GM10266 (cell line): ENCODE measurements at regions not wholly inside any gene's neighbourhood (a gene's known extent, or its start where the extent isn't known, plus 50 kb on each side); places are given as distances from the start of the nearest gene placed in this dataset.

Experiments
- DNase-seq: peaks from one replicate; pipeline ENCODE4 v3.0.0; 2012; ENCODE audit errors: extremely low spot score
- TF ChIP-seq, protein P1 (sequence below): IDR thresholded peaks from 2 replicates; pipeline ENCODE4 v1.5.1; 2012; ENCODE audit warnings: mild to moderate bottlenecking, low read depth; ENCODE audit not compliant: control insufficient read depth, insufficient read depth; ENCODE audit errors: missing control alignments

DNA sequence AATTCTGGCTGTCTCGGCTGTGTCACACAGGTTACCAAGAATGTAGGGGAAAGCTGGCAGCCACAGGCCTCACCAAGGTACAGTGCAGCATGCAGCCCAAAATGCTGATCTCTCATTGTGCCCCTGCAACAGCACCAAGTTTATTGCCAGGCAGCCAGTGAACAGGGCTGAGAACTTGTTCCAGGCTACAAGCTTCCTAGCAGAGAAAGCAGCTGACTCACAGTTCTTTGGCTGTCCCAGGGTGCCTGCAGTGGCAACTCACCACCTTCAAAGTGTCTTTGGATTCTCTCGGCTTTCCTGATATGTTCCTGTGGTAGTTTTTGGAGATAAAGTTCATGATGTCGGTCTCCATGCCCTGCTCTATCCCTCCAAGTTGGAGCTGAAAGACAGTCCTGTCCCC, 719.1 kb upstream of the ANO3 start:
- no peak for DNase-seq
- TF ChIP-seq, protein P1, sequence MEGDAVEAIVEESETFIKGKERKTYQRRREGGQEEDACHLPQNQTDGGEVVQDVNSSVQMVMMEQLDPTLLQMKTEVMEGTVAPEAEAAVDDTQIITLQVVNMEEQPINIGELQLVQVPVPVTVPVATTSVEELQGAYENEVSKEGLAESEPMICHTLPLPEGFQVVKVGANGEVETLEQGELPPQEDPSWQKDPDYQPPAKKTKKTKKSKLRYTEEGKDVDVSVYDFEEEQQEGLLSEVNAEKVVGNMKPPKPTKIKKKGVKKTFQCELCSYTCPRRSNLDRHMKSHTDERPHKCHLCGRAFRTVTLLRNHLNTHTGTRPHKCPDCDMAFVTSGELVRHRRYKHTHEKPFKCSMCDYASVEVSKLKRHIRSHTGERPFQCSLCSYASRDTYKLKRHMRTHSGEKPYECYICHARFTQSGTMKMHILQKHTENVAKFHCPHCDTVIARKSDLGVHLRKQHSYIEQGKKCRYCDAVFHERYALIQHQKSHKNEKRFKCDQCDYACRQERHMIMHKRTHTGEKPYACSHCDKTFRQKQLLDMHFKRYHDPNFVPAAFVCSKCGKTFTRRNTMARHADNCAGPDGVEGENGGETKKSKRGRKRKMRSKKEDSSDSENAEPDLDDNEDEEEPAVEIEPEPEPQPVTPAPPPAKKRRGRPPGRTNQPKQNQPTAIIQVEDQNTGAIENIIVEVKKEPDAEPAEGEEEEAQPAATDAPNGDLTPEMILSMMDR = no peak

DNA sequence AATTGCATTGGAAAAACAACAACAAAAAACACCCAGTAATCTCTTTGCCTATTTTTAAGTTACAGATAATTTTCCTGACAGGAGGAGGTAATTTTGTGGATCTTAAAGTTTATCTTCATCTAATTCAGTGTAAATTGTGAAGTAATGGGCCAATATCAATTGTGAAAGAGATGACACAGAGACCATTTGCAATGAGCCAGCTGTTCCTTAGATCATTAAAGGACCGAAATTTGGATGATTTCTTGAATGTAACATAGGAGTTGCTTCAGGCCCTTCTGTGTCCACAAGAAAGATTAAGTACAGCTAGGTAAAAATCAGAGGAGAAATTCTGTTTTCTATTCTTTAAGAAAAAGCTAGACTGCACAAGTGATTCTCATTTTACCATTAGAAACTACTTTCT, 718.5 kb upstream of the ANO3 start:
- TF ChIP-seq, protein P1 = no peak
- no peak for DNase-seq

DNA sequence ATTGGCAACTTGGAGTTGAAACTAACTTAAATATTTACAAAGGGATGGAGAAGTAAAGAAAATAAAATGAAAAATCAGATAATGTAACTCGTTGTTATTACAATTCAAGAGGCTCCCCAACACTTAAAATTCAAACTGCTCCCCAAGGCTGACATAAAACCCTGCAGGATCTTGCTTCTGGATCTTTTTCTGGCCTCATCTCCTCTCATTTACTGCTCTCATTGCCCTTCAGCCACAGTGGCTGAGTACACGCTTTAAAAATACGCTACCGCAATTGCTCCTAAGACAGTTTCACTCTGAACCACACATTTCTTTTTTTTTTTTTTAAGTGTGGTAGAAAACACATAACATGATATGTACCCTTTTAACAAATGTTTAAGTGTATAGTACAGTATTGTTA, 718.1 kb upstream of the ANO3 start:
- TF ChIP-seq, protein P1 = no peak
- no peak for DNase-seq

DNA sequence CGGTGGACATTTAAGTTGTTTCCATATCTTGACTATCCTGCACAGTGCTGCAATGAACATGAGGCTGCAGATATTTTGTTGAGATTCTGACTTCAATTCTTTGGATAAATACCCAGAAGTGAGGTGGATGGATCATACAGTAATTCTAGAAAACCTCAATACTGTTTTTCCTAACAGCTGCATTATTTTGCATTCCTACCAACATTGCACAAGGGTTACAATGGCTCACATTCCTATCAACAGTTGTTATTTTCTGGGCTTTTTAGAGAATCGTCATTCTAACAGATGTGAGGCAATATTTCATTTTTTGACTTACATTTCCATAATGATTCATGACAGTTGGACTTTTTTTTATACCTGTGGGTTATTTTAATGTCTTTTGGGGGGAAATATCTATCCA, 716.9 kb upstream of the ANO3 start:
- no peak for DNase-seq
- TF ChIP-seq, protein P1 = no peak

DNA sequence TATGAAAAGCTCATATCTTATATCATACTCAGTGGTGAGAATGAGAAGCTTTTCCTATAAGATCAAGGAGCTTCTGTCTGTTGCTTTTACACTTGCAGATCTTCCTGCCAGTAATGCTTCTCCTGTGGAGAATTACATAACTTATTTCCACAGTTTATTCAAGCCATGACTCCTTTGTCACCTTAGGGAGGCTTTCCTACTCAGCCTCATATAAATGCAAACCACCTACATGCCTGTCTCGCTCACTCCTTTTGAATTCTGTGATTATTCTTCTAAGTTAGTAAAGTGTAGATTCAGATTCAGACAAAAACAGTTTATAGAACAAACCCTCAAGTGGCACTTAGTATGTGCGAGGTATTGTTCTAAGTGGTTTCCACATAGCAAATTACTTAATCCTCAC, 716.1 kb upstream of the ANO3 start:
- no peak for DNase-seq
- TF ChIP-seq, protein P1 = no peak

DNA sequence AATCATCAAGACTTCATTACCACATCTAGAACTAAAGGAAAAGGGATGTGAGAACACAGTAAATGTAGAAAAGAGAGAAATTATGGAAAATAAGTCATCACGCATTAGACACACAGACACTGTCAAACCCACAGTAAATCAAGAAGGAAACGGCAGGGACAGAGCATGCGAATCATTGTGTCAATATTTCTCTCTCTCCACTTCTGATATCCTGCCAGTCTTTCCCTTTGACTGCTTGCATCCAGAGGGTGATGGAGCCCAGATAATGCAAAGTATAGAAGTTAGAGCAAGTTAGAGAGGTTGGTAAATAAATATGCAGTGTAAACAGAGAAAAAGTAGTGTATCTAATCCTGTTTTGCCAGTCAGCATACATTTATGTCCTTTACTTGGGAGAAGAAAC, 706.8 kb upstream of the ANO3 start:
- TF ChIP-seq, protein P1 = no peak
- DNase-seq = no peak

DNA sequence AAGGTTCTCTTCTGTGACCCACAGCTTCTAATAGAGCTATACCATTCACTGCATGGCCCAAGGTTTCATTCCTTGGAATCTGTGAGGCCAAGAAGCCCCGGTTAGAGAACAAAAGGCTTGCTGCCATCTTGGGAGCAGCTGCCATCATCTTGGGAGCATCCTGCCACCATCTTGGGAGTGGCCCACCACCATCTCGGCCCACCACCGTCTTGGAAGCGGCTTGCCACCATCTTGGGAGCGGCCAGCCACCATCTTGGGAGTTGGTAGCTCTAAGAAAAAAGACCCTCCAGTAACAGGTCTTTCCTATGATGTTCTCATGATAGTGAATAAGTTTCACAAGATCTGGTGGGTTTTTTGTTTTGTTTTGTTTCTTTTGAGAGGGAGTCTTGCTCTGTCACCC, 703.9 kb upstream of the ANO3 start:
- TF ChIP-seq, protein P1 = no peak
- DNase-seq = no peak
